H9 (cell line): ENCODE measurements at regions not wholly inside any gene's neighbourhood (a gene's known extent, or its start where the extent isn't known, plus 50 kb on each side); places are given as distances from the start of the nearest gene placed in this dataset.

Source experiments
- DNase-seq: peaks from one replicate; pipeline ENCODE4 v3.0.0-alpha.2; 2017
- H2AFZ ChIP-seq: one replicate; pipeline ENCODE4 v1.6.1; 2013; ENCODE audit warnings: mild to moderate bottlenecking, low read length, control low read depth, moderate library complexity
- H2AK5ac ChIP-seq: 2 replicates; pipeline ENCODE4 v1.6.1; 2013; ENCODE audit warnings: low read length, control low read depth, mixed read lengths; ENCODE audit not compliant: insufficient read length
- H2BK120ac ChIP-seq: one replicate; pipeline ENCODE4 v1.6.1; 2013; ENCODE audit warnings: low read depth, mild to moderate bottlenecking, low read length, control low read depth, inconsistent platforms; ENCODE audit not compliant: poor library complexity, severe bottlenecking
- H2BK12ac ChIP-seq: 2 replicates; pipeline ENCODE4 v1.6.1; 2013; ENCODE audit warnings: low read length, control low read depth, mixed read lengths, low read depth; ENCODE audit not compliant: insufficient read length
- H2BK15ac ChIP-seq: 2 replicates; pipeline ENCODE4 v1.6.1; 2013; ENCODE audit warnings: low read depth, low read length, control low read depth
- H2BK20ac ChIP-seq: one replicate; pipeline ENCODE4 v1.6.1; 2013; ENCODE audit warnings: low read depth, mild to moderate bottlenecking, low read length, control low read depth, inconsistent platforms; ENCODE audit not compliant: poor library complexity, severe bottlenecking
- H2BK5ac ChIP-seq: 2 replicates; pipeline ENCODE4 v1.6.1; 2013; ENCODE audit warnings: low read length, control low read depth, mixed read lengths; ENCODE audit not compliant: insufficient read length
- H3K14ac ChIP-seq: 2 replicates; pipeline ENCODE4 v1.6.1; 2013; ENCODE audit warnings: low read length, control low read depth; ENCODE audit not compliant: insufficient read depth
- H3K18ac ChIP-seq: 2 replicates; pipeline ENCODE4 v1.6.1; 2013; ENCODE audit warnings: low read depth, mild to moderate bottlenecking, mixed read lengths, low read length, control low read depth; ENCODE audit not compliant: insufficient read length
- H3K23ac ChIP-seq: 2 replicates; pipeline ENCODE4 v1.6.1; 2013; ENCODE audit warnings: low read length, control low read depth, mixed read lengths, low read depth; ENCODE audit not compliant: insufficient read length
- H3K23me2 ChIP-seq: 2 replicates; pipeline ENCODE4 v1.6.1; 2013; ENCODE audit warnings: low read depth, mild to moderate bottlenecking, mixed read lengths, low read length, control low read depth; ENCODE audit not compliant: insufficient read length, poor library complexity, severe bottlenecking
- H3K27ac ChIP-seq: 2 replicates; pipeline ENCODE4 v1.5.1; 2013; ENCODE audit warnings: low read length, control low read depth, mixed read lengths, low read depth; ENCODE audit not compliant: insufficient read length
- H3K27me3 ChIP-seq: 2 replicates; pipeline ENCODE4 v1.6.1; 2013; ENCODE audit warnings: low read length, control low read depth, inconsistent platforms; ENCODE audit not compliant: insufficient read depth
- H3K4ac ChIP-seq: 2 replicates; pipeline ENCODE4 v1.6.1; 2013; ENCODE audit warnings: low read depth, mild to moderate bottlenecking, control low read depth, inconsistent platforms, low read length, moderate library complexity
- H3K4me1 ChIP-seq: 2 replicates; pipeline ENCODE4 v1.6.1; 2013; ENCODE audit warnings: low read length, control low read depth, inconsistent platforms; ENCODE audit not compliant: insufficient read depth
- H3K4me2 ChIP-seq: 2 replicates; pipeline ENCODE4 v1.6.1; 2013; ENCODE audit warnings: low read length, control low read depth, mixed read lengths; ENCODE audit not compliant: insufficient read length, insufficient read depth
- H3K56ac ChIP-seq: 2 replicates; pipeline ENCODE4 v1.6.1; 2013; ENCODE audit warnings: low read depth, mild to moderate bottlenecking, mixed read lengths, low read length, control low read depth; ENCODE audit not compliant: insufficient read length
- H3K79me1 ChIP-seq: 2 replicates; pipeline ENCODE4 v1.6.1; 2013; ENCODE audit warnings: low read depth, mild to moderate bottlenecking, moderate library complexity, low read length, control low read depth, inconsistent platforms; ENCODE audit not compliant: insufficient read depth, poor library complexity, severe bottlenecking
- H3K79me2 ChIP-seq: 2 replicates; pipeline ENCODE4 v1.6.1; 2013; ENCODE audit warnings: low read length, control low read depth, inconsistent platforms; ENCODE audit not compliant: insufficient read depth
- H3K9ac ChIP-seq: 2 replicates; pipeline ENCODE4 v1.6.1; 2013; ENCODE audit warnings: low read length, control low read depth, mixed read lengths; ENCODE audit not compliant: insufficient read length; ENCODE audit errors: extremely low read depth
- H3K9me3 ChIP-seq: one replicate; pipeline ENCODE4 v1.6.1; 2013; ENCODE audit warnings: low read depth, low read length, inconsistent platforms; ENCODE audit not compliant: control insufficient read depth
- H3T11ph ChIP-seq: one replicate; pipeline ENCODE4 v1.6.1; 2013; ENCODE audit warnings: mild to moderate bottlenecking, low read length, control low read depth, inconsistent platforms
- H4K20me1 ChIP-seq: one replicate; pipeline ENCODE4 v1.6.1; 2013; ENCODE audit not compliant: control insufficient read depth, insufficient read length, insufficient read depth
- H4K5ac ChIP-seq: 2 replicates; pipeline ENCODE4 v1.6.1; 2013; ENCODE audit warnings: low read depth, mild to moderate bottlenecking, mixed read lengths, low read length, control low read depth; ENCODE audit not compliant: insufficient read length
- H4K8ac ChIP-seq: replicated peaks from 2 replicates; pipeline ENCODE4 v1.6.1; 2013; ENCODE audit warnings: low read length, control low read depth, mixed read lengths, low read depth; ENCODE audit not compliant: insufficient read length
- H4K91ac ChIP-seq: 2 replicates; pipeline ENCODE4 v1.6.1; 2013; ENCODE audit warnings: low read depth, mild to moderate bottlenecking, moderate library complexity, mixed read lengths, low read length, control low read depth; ENCODE audit not compliant: insufficient read length
- H3K27ac Mint-ChIP-seq, 3 experiments: 2 replicates in 2 of 3; 3 replicates in 1 of 3; pipeline ENCODE4 v1.8.0; 2020 to 2021; ENCODE audit warnings: mixed read lengths in 3 of 3, mild to moderate bottlenecking in 1 of 3, moderate library complexity in 1 of 3
- H3K27me3 Mint-ChIP-seq: 2 replicates; pipeline ENCODE4 v1.8.0; 2021; ENCODE audit warnings: low read depth, mild to moderate bottlenecking, moderate library complexity, mixed read lengths
- H3K36me3 Mint-ChIP-seq, 3 experiments: 2 replicates in 2 of 3; 3 replicates in 1 of 3; pipeline ENCODE4 v1.8.0; 2020 to 2021; ENCODE audit warnings: low read depth in 3 of 3, mixed read lengths in 3 of 3; ENCODE audit not compliant: insufficient read depth in 1 of 3
- H3K4me1 Mint-ChIP-seq, 2 experiments: 2 replicates each; pipeline ENCODE4 v1.8.0; 2020; ENCODE audit warnings: mixed read lengths in 2 of 2
- H3K4me3 Mint-ChIP-seq, 2 experiments: 2 replicates in 1 of 2; 3 replicates in 1 of 2; pipeline ENCODE4 v1.8.0; 2020 to 2021; ENCODE audit warnings: mild to moderate bottlenecking in 2 of 2, mixed read lengths in 2 of 2, moderate library complexity in 1 of 2
- H3K9me3 Mint-ChIP-seq, 2 experiments: 2 replicates in 1 of 2; 3 replicates in 1 of 2; pipeline ENCODE4 v1.8.0; 2020; ENCODE audit warnings: mild to moderate bottlenecking in 2 of 2, mixed read lengths in 2 of 2, moderate library complexity in 1 of 2
- CTCF ChIP-seq: fragments of 200-600 bp; sonication (generic); conservative IDR thresholded peaks from 3 replicates; pipeline ENCODE4 v1.8.0; 2021; ENCODE audit warnings: antibody characterized with exemption, mild to moderate bottlenecking
- WGBS: extraction: QIAGEN DNeasy Blood & Tissue Kit; methylation state at CpG from one replicate; pipeline ENCODE4 v1.1.7; 2013; ENCODE audit warnings: missing lambda C conversion rate, low lambda C conversion rate, mixed read lengths; ENCODE audit not compliant: insufficient read length; ENCODE audit errors: extremely low coverage; 5-methylcytosine and 5-hydroxymethylcytosine counted together

GRCh38 chr5:15220642-15221173, 279.3 kb upstream of the FBXL7 start:
- no peak overlapping the region for H2BK20ac ChIP-seq
- WGBS = no CpG with 5 or more reads among the region's 5 CpGs
- H2BK15ac ChIP-seq = no peak overlapping the region
- no peak overlapping the region for H3K27ac ChIP-seq
- no peak overlapping the region for H3K56ac ChIP-seq
- no peak overlapping the region for H4K91ac ChIP-seq
- DNase-seq = no peak
- no peaks in the 10 kb centered on the region for H4K20me1 ChIP-seq
- no peaks in the 10 kb centered on the region for H3K79me2 ChIP-seq
- H3K9ac ChIP-seq = no peak overlapping the region
- no peaks in the 10 kb centered on the region for H3K23me2 ChIP-seq
- H2AK5ac ChIP-seq = no peak overlapping the region
- Mint-ChIP-seq H3K9me3 (no peaks in the 10 kb centered on the region), H3K27ac (no peak overlapping the region), H3K4me1 (no peaks in the 10 kb centered on the region), H3K27me3 (no peaks in the 10 kb centered on the region), H3K4me3 (no peak overlapping the region), H3K36me3 (no peaks in the 10 kb centered on the region; a peak in 1 of 7 replicates)
- H3K4ac ChIP-seq = no peak overlapping the region
- H3K18ac ChIP-seq = no peak overlapping the region
- no peak for TF ChIP-seq CTCF
- no peak overlapping the region for H3K14ac ChIP-seq
- H2BK12ac ChIP-seq = no peak overlapping the region
- H4K8ac ChIP-seq = no peak overlapping the region
- no peaks in the 10 kb centered on the region for H3K27me3 ChIP-seq
- no peaks in the 10 kb centered on the region for H3K4me1 ChIP-seq
- no peak overlapping the region for H3K4me2 ChIP-seq
- H3K79me1 ChIP-seq = no peaks in the 10 kb centered on the region
- H2AFZ ChIP-seq = no peak overlapping the region
- no peak overlapping the region for H3T11ph ChIP-seq
- H3K9me3 ChIP-seq = no peaks in the 10 kb centered on the region
- no peak overlapping the region for H4K5ac ChIP-seq
- no peak overlapping the region for H2BK120ac ChIP-seq
- no peak overlapping the region for H2BK5ac ChIP-seq
- no peak overlapping the region for H3K23ac ChIP-seq
